ENCODE measurements at regions not wholly inside any gene's neighbourhood (a gene's known extent, or its start where the extent isn't known, plus 50 kb on each side); places are given as distances from the start of the nearest gene placed in this dataset.

DNA sequence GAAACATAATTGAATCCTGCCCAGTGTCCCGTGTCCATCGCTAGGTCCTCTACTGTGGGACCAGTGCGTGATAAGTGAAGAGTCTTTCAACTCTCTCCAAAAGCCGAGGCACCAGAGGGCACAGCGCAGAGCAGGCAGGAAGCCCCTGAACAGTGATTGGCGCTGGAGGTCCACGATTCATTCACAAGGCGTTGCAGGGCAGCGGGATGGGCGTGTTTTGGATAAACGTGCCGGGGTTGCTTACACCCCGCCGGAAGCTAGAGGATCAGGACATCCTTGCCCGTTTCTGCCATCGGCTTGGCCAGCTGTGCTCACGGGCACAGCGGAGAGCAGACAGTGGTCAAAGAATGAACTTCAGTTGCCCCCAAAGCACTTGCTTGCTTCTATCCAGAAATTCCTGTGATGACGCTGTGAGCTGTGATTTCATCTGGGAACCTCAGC lies 86.0 kb upstream of the PFKP start:
- Histone ChIP-seq H3K36me3 (ENCODE audit: insufficient read depth) (no peaks in the 10 kb centered on the region), H3K4me3 (no peak overlapping the region), H3F3A (replicated peaks; ENCODE audit: low read depth) (no peaks in the 10 kb centered on the region), H4K20me1 (replicated peaks; ENCODE audit: insufficient read depth) (no peaks in the 10 kb centered on the region), H2AFZ (peak overlapping the region; percentile 90), H3K27ac (ENCODE audit: low read depth) (no peak overlapping the region), H3K79me2 (replicated peaks; ENCODE audit: insufficient read depth) (no peaks in the 10 kb centered on the region), H3K9me2 (ENCODE audit: insufficient read depth) (no peaks in the 10 kb centered on the region), H3K4me2 (no peak overlapping the region), H3K4me1 (ENCODE audit: insufficient read depth) (0 out of 2 replicates have a peak, but pooled peaks cover 5% of the 10 kb centered on the region), H3K27me3 (ENCODE audit: insufficient read depth) (no peaks in the 10 kb centered on the region)
- Mint-ChIP-seq H3K27ac (peak overlapping the region; percentile 57), H3K9me3 (no peaks in the 10 kb centered on the region), H3K27me3 (ENCODE audit: insufficient read depth, low read depth, poor library complexity) (peaks cover 4% of the 10 kb centered on the region), H3K4me1 (peaks cover 9% of the 10 kb centered on the region), H3K36me3 (ENCODE audit: low read depth) (no peaks in the 10 kb centered on the region), H3K4me3 (no peak overlapping the region)
- DNase-seq (ENCODE audit: low spot score) (no peak), ATAC-seq (no peak)
- no peak for TF ChIP-seq STAT1 (IDR thresholded peaks at IDR 0.05; ENCODE audit: unreplicated experiment)
- no peak for TF ChIP-seq EZH2phosphoT487 (IDR thresholded peaks at IDR 0.05; ENCODE audit: unreplicated experiment)
- TF ChIP-seq, protein P1, sequence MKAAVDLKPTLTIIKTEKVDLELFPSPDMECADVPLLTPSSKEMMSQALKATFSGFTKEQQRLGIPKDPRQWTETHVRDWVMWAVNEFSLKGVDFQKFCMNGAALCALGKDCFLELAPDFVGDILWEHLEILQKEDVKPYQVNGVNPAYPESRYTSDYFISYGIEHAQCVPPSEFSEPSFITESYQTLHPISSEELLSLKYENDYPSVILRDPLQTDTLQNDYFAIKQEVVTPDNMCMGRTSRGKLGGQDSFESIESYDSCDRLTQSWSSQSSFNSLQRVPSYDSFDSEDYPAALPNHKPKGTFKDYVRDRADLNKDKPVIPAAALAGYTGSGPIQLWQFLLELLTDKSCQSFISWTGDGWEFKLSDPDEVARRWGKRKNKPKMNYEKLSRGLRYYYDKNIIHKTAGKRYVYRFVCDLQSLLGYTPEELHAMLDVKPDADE (IDR thresholded peaks at IDR 0.05): no peak
- TF ChIP-seq CREB1 (CRISPR knock-in tag; IDR thresholded peaks at IDR 0.05; ENCODE audit: low read depth): no peak
- TF ChIP-seq ZNF331 (CRISPR knock-in tag; IDR thresholded peaks at IDR 0.05; ENCODE audit: low read depth): no peak
- no peak for TF ChIP-seq ZNF114 (CRISPR knock-in tag; IDR thresholded peaks at IDR 0.05)
- no peak for TF ChIP-seq JUNB (IDR thresholded peaks at IDR 0.05; ENCODE audit: unreplicated experiment)
- TF ChIP-seq, protein P2, sequence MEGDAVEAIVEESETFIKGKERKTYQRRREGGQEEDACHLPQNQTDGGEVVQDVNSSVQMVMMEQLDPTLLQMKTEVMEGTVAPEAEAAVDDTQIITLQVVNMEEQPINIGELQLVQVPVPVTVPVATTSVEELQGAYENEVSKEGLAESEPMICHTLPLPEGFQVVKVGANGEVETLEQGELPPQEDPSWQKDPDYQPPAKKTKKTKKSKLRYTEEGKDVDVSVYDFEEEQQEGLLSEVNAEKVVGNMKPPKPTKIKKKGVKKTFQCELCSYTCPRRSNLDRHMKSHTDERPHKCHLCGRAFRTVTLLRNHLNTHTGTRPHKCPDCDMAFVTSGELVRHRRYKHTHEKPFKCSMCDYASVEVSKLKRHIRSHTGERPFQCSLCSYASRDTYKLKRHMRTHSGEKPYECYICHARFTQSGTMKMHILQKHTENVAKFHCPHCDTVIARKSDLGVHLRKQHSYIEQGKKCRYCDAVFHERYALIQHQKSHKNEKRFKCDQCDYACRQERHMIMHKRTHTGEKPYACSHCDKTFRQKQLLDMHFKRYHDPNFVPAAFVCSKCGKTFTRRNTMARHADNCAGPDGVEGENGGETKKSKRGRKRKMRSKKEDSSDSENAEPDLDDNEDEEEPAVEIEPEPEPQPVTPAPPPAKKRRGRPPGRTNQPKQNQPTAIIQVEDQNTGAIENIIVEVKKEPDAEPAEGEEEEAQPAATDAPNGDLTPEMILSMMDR (conservative IDR thresholded peaks at IDR 0.05; ENCODE audit: low read depth in 2 of 2): no peak
- TF ChIP-seq EZH2 (IDR thresholded peaks at IDR 0.05; ENCODE audit: low read depth, unreplicated experiment): no peak
- TF ChIP-seq POLR2AphosphoS5 (IDR thresholded peaks at IDR 0.05; ENCODE audit: low read depth): no peak
- no peak for TF ChIP-seq NANOG (IDR thresholded peaks at IDR 0.05; ENCODE audit: borderline replicate concordance)
- TF ChIP-seq, protein P3, sequence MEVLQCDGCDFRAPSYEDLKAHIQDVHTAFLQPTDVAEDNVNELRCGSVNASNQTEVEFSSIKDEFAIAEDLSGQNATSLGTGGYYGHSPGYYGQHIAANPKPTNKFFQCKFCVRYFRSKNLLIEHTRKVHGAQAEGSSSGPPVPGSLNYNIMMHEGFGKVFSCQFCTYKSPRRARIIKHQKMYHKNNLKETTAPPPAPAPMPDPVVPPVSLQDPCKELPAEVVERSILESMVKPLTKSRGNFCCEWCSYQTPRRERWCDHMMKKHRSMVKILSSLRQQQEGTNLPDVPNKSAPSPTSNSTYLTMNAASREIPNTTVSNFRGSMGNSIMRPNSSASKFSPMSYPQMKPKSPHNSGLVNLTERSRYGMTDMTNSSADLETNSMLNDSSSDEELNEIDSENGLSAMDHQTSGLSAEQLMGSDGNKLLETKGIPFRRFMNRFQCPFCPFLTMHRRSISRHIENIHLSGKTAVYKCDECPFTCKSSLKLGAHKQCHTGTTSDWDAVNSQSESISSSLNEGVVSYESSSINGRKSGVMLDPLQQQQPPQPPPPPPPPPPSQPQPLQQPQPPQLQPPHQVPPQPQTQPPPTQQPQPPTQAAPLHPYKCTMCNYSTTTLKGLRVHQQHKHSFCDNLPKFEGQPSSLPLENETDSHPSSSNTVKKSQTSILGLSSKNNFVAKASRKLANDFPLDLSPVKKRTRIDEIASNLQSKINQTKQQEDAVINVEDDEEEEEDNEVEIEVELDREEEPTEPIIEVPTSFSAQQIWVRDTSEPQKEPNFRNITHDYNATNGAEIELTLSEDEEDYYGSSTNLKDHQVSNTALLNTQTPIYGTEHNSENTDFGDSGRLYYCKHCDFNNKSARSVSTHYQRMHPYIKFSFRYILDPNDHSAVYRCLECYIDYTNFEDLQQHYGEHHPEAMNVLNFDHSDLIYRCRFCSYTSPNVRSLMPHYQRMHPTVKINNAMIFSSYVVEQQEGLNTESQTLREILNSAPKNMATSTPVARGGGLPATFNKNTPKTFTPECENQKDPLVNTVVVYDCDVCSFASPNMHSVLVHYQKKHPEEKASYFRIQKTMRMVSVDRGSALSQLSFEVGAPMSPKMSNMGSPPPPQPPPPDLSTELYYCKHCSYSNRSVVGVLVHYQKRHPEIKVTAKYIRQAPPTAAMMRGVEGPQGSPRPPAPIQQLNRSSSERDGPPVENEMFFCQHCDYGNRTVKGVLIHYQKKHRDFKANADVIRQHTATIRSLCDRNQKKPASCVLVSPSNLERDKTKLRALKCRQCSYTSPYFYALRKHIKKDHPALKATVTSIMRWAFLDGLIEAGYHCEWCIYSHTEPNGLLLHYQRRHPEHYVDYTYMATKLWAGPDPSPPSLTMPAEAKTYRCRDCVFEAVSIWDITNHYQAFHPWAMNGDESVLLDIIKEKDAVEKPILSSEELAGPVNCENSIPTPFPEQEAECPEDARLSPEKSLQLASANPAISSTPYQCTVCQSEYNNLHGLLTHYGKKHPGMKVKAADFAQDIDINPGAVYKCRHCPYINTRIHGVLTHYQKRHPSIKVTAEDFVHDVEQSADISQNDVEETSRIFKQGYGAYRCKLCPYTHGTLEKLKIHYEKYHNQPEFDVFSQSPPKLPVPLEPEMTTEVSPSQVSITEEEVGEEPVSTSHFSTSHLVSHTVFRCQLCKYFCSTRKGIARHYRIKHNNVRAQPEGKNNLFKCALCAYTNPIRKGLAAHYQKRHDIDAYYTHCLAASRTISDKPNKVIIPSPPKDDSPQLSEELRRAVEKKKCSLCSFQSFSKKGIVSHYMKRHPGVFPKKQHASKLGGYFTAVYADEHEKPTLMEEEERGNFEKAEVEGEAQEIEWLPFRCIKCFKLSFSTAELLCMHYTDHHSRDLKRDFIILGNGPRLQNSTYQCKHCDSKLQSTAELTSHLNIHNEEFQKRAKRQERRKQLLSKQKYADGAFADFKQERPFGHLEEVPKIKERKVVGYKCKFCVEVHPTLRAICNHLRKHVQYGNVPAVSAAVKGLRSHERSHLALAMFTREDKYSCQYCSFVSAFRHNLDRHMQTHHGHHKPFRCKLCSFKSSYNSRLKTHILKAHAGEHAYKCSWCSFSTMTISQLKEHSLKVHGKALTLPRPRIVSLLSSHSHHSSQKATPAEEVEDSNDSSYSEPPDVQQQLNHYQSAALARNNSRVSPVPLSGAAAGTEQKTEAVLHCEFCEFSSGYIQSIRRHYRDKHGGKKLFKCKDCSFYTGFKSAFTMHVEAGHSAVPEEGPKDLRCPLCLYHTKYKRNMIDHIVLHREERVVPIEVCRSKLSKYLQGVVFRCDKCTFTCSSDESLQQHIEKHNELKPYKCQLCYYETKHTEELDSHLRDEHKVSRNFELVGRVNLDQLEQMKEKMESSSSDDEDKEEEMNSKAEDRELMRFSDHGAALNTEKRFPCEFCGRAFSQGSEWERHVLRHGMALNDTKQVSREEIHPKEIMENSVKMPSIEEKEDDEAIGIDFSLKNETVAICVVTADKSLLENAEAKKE (CRISPR knock-in tag; IDR thresholded peaks at IDR 0.05): no peak
- TF ChIP-seq, protein P4, sequence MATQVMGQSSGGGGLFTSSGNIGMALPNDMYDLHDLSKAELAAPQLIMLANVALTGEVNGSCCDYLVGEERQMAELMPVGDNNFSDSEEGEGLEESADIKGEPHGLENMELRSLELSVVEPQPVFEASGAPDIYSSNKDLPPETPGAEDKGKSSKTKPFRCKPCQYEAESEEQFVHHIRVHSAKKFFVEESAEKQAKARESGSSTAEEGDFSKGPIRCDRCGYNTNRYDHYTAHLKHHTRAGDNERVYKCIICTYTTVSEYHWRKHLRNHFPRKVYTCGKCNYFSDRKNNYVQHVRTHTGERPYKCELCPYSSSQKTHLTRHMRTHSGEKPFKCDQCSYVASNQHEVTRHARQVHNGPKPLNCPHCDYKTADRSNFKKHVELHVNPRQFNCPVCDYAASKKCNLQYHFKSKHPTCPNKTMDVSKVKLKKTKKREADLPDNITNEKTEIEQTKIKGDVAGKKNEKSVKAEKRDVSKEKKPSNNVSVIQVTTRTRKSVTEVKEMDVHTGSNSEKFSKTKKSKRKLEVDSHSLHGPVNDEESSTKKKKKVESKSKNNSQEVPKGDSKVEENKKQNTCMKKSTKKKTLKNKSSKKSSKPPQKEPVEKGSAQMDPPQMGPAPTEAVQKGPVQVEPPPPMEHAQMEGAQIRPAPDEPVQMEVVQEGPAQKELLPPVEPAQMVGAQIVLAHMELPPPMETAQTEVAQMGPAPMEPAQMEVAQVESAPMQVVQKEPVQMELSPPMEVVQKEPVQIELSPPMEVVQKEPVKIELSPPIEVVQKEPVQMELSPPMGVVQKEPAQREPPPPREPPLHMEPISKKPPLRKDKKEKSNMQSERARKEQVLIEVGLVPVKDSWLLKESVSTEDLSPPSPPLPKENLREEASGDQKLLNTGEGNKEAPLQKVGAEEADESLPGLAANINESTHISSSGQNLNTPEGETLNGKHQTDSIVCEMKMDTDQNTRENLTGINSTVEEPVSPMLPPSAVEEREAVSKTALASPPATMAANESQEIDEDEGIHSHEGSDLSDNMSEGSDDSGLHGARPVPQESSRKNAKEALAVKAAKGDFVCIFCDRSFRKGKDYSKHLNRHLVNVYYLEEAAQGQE (IDR thresholded peaks at IDR 0.05; ENCODE audit: unreplicated experiment): no peak
